HEK293 (cell line): ENCODE measurements at regions not wholly inside any gene's neighbourhood (a gene's known extent, or its start where the extent isn't known, plus 50 kb on each side); places are given as distances from the start of the nearest gene placed in this dataset.

Source experiments
- EGR2 ChIP-seq: fragments of 450-650 bp; formaldehyde crosslinking; IDR thresholded peaks from 2 replicates; pipeline ENCODE4 v1.5.1; 2016; ENCODE audit warnings: low read depth, missing biosample characterization, missing genetic modification characterization
- KLF16 ChIP-seq: fragments of 450-650 bp; formaldehyde crosslinking; IDR thresholded peaks from 2 replicates; pipeline ENCODE4 v1.5.1; 2017; ENCODE audit warnings: missing biosample characterization, missing genetic modification characterization
- PRDM4 ChIP-seq: fragments of 450-650 bp; formaldehyde crosslinking; IDR thresholded peaks from 2 replicates; pipeline ENCODE4 v1.5.1; 2017; ENCODE audit warnings: missing biosample characterization, missing genetic modification characterization
- ZNF175 ChIP-seq: fragments of 450-650 bp; formaldehyde crosslinking; IDR thresholded peaks from 2 replicates; pipeline ENCODE4 v1.5.1; 2016; ENCODE audit warnings: missing biosample characterization, missing genetic modification characterization

- TF ChIP-seq ZNF175, result no peak
- TF ChIP-seq KLF16 (tag by site-specific recombination), result no peak
- no peak for TF ChIP-seq EGR2
- TF ChIP-seq PRDM4 (tag by site-specific recombination), result no peak
Observed at GRCh38 chr18:24741321-24741720, 280.9 kb downstream of the HRH4 start.
